ENCODE measurements at regions not wholly inside any gene's neighbourhood (a gene's known extent, or its start where the extent isn't known, plus 50 kb on each side); places are given as distances from the start of the nearest gene placed in this dataset.
A peak's percentile ranks its signal among the peaks of the same experiment; 100 is the strongest.

- TF ChIP-seq CTCF (conservative IDR thresholded peaks at IDR 0.05; ENCODE audit: low read length) (peak; percentile 39), EZH2phosphoT487 (IDR thresholded peaks at IDR 0.05; ENCODE audit: borderline replicate concordance, low read depth, low read length) (no peak)
Observed at GRCh38 chr18:75727456-75727855, 300.0 kb upstream of the SMIM21 start.
